GM23248 (cell line): ENCODE measurements at regions not wholly inside any gene's neighbourhood (a gene's known extent, or its start where the extent isn't known, plus 50 kb on each side); places are given as distances from the start of the nearest gene placed in this dataset.

Source experiments
- DNase-seq: peaks from one replicate; pipeline ENCODE4 v3.0.0-alpha.2; 2015
- H2AFZ ChIP-seq: fragments of 200-600 bp; sonication (generic); 2 replicates; pipeline ENCODE4 v1.6.1; 2016; ENCODE audit warnings: antibody characterized with exemption
- H3F3A ChIP-seq: fragments of 200-600 bp; sonication (generic); 2 replicates; pipeline ENCODE4 v1.6.1; 2016; ENCODE audit warnings: mild to moderate bottlenecking, antibody characterized with exemption, mixed run types; ENCODE audit not compliant: insufficient read depth
- H3K27ac ChIP-seq: fragments of 200-600 bp; sonication (generic); 2 replicates; pipeline ENCODE4 v1.5.1; 2016; ENCODE audit warnings: mild to moderate bottlenecking
- H3K27me3 ChIP-seq: fragments of 200-600 bp; sonication (generic); replicated peaks from 2 replicates; pipeline ENCODE4 v1.6.1; 2016; ENCODE audit warnings: mild to moderate bottlenecking; ENCODE audit not compliant: insufficient read depth
- H3K36me3 ChIP-seq: fragments of 200-600 bp; sonication (generic); 2 replicates; pipeline ENCODE4 v1.6.1; 2016; ENCODE audit warnings: low read depth, mild to moderate bottlenecking
- H3K4me1 ChIP-seq: fragments of 200-600 bp; sonication (generic); 2 replicates; pipeline ENCODE4 v1.6.1; 2016; ENCODE audit warnings: mild to moderate bottlenecking; ENCODE audit not compliant: insufficient read depth
- H3K4me2 ChIP-seq: fragments of 200-600 bp; sonication (generic); one replicate; pipeline ENCODE4 v1.6.1; 2016; ENCODE audit warnings: mild to moderate bottlenecking; ENCODE audit not compliant: unreplicated experiment
- H3K4me3 ChIP-seq: fragments of 200-600 bp; sonication (generic); 2 replicates; pipeline ENCODE4 v1.5.1; 2016; ENCODE audit warnings: mild to moderate bottlenecking
- H3K79me2 ChIP-seq: fragments of 200-600 bp; sonication (generic); 2 replicates; pipeline ENCODE4 v1.6.1; 2016; ENCODE audit warnings: mild to moderate bottlenecking; ENCODE audit not compliant: insufficient read depth
- H3K9ac ChIP-seq: fragments of 200-600 bp; sonication (generic); 2 replicates; pipeline ENCODE4 v1.6.1; 2016; ENCODE audit warnings: mild to moderate bottlenecking
- H3K9me2 ChIP-seq: fragments of 200-600 bp; sonication (generic); 2 replicates; pipeline ENCODE4 v1.6.1; 2016; ENCODE audit warnings: mixed run types, mild to moderate bottlenecking, moderate library complexity; ENCODE audit not compliant: insufficient read depth
- H3K9me3 ChIP-seq: fragments of 200-600 bp; sonication (generic); one replicate; pipeline ENCODE4 v1.6.1; 2017; ENCODE audit warnings: low read depth
- H4K20me1 ChIP-seq: fragments of 200-600 bp; sonication (generic); 2 replicates; pipeline ENCODE4 v1.6.0; 2016; ENCODE audit not compliant: insufficient read depth
- EZH2 ChIP-seq: fragments of 200-600 bp; sonication (generic); IDR thresholded peaks from 2 replicates; pipeline ENCODE4 v1.6.1; 2018; ENCODE audit warnings: antibody characterized with exemption, mild to moderate bottlenecking; ENCODE audit not compliant: insufficient read depth, poor library complexity, severe bottlenecking
- EZH2phosphoT487 ChIP-seq: fragments of 200-600 bp; sonication (generic); IDR thresholded peaks from 2 replicates; pipeline ENCODE4 v1.6.1; 2018; ENCODE audit warnings: antibody characterized with exemption, moderate library complexity, mild to moderate bottlenecking, low read depth; ENCODE audit not compliant: insufficient read depth
- WGBS, 2 experiments: methylation state at CpG; one replicate each; pipeline ENCODE4 v1.1.6; 2015 to 2017; ENCODE audit warnings: low lambda C conversion rate in 2 of 2, low coverage in 1 of 2; ENCODE audit errors: missing lambda C conversion rate in 2 of 2; 5-methylcytosine and 5-hydroxymethylcytosine counted together
- in situ Hi-C: fragments of 300-500 bp; cut with MboI; formaldehyde crosslinking; loops from 2 replicates; pipeline ENCODE4 v1.15.0; 2020

DNA sequence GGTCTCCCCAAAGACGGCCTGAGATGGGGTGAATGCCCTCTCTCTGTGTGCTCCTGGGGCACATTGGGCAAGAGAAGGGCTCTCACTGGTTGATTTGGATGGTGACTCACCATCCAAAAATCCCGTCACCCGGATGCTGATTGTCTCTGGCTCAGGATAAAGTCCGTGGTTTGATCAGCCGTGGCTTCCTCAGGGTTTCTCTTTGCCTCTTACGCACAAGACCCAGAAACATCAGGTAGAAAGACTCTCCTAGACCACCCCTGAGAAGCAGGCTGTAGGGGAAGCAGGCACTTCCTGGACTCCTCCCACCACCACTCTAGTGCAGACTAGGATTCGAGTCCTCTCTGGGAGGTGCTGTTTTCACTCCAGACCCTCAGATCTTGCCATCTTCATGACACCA lies 176.1 kb upstream of the NCAM1 start:
- H3K9ac ChIP-seq = no peak overlapping the region
- no peak for TF ChIP-seq EZH2
- no peak for TF ChIP-seq EZH2phosphoT487
- peaks cover 16% of the 10 kb centered on the region for H3F3A ChIP-seq
- peak overlapping the region; percentile 54 for H3K4me3 ChIP-seq
- H3K4me2 ChIP-seq = peak overlapping the region; percentile 71
- H3K9me3 ChIP-seq = no peaks in the 10 kb centered on the region
- in situ Hi-C loops = no loop called here
- H3K4me1 ChIP-seq = peaks cover 20% of the 10 kb centered on the region
- no peaks in the 10 kb centered on the region for H3K79me2 ChIP-seq
- H3K27ac ChIP-seq = peak overlapping the region; percentile 34
- H3K9me2 ChIP-seq = no peaks in the 10 kb centered on the region
- H3K27me3 ChIP-seq = no peaks in the 10 kb centered on the region
- no peaks in the 10 kb centered on the region for H4K20me1 ChIP-seq
- H2AFZ ChIP-seq = peak overlapping the region; percentile 34
- peak; percentile 67 for DNase-seq
- no peaks in the 10 kb centered on the region for H3K36me3 ChIP-seq
- WGBS, 2 experiments = 6 to 9% methylated on average over 7 of the region's 7 CpGs

DNA sequence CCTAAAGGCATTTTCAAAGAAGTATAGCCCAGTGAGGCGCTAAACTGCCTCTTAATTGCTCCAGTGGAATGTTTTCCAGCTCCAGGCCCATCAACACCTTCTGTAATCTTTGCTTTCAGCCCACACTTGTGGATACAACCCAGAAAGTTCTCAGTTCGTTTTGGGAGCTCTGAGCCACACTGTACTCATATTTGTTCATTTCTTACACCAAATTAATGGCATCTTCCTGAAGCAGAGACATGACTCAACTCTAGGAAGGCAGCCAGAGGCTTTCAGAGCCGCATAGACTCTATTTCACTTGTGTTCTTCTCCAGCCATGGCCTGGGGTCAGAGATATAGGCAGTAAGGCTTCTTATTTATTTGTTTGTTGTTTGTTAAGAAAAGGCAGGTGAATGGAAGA lies 175.5 kb upstream of the NCAM1 start:
- in situ Hi-C loops = no loop called here
- H3K27ac ChIP-seq = peak overlapping the region; percentile 34
- peak overlapping the region; percentile 71 for H3K4me2 ChIP-seq
- DNase-seq = peak; percentile 82
- H4K20me1 ChIP-seq = no peaks in the 10 kb centered on the region
- H3F3A ChIP-seq = peaks cover 11% of the 10 kb centered on the region; the same call in 1 of the 2 replicates
- WGBS, 2 experiments = 2 to 3% methylated on average over 3 of the region's 3 CpGs
- H3K79me2 ChIP-seq = no peaks in the 10 kb centered on the region
- H3K9me2 ChIP-seq = no peaks in the 10 kb centered on the region
- peak overlapping the region; percentile 54 for H3K4me3 ChIP-seq
- TF ChIP-seq EZH2 = no peak
- TF ChIP-seq EZH2phosphoT487 = no peak
- peak overlapping the region; percentile 34 for H2AFZ ChIP-seq
- H3K4me1 ChIP-seq = peaks cover 15% of the 10 kb centered on the region
- H3K9ac ChIP-seq = no peak overlapping the region
- H3K36me3 ChIP-seq = no peaks in the 10 kb centered on the region
- no peaks in the 10 kb centered on the region for H3K9me3 ChIP-seq
- H3K27me3 ChIP-seq = no peaks in the 10 kb centered on the region

DNA sequence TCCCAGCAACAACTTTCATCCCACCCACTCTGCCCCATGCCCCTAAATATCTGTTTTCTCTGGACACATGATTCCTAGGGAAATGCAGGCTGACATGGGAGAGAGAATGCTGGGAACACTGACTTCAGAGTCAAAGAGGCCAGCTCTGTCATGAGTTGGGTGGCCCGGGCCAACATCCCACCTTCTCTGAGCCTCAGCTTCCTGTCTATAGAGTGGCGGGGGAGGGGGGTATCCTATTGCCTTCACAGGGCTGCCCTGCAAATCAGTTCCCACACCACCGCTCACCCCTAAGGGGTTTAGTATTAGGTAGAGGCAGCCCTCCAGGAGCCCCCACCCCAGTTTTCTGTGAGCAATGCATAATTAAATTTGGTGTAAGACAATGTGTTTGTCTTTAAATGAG lies 175.0 kb upstream of the NCAM1 start:
- H3K4me3 ChIP-seq = no peak overlapping the region
- no peak overlapping the region for H3K4me2 ChIP-seq
- peaks cover 11% of the 10 kb centered on the region; the same call in 1 of the 2 replicates for H3F3A ChIP-seq
- H3K9me3 ChIP-seq = no peaks in the 10 kb centered on the region
- H3K4me1 ChIP-seq = peaks cover 15% of the 10 kb centered on the region
- WGBS, 2 experiments = 91 to 95% methylated on average over 3 of the region's 3 CpGs
- H2AFZ ChIP-seq = no peak overlapping the region
- H3K27ac ChIP-seq = no peak overlapping the region
- in situ Hi-C loops = no loop called here
- DNase-seq = no peak
- no peaks in the 10 kb centered on the region for H3K27me3 ChIP-seq
- no peak for TF ChIP-seq EZH2phosphoT487
- no peak for TF ChIP-seq EZH2
- no peaks in the 10 kb centered on the region for H3K79me2 ChIP-seq
- no peaks in the 10 kb centered on the region for H4K20me1 ChIP-seq
- no peak overlapping the region for H3K9ac ChIP-seq
- no peaks in the 10 kb centered on the region for H3K36me3 ChIP-seq
- H3K9me2 ChIP-seq = no peaks in the 10 kb centered on the region

DNA sequence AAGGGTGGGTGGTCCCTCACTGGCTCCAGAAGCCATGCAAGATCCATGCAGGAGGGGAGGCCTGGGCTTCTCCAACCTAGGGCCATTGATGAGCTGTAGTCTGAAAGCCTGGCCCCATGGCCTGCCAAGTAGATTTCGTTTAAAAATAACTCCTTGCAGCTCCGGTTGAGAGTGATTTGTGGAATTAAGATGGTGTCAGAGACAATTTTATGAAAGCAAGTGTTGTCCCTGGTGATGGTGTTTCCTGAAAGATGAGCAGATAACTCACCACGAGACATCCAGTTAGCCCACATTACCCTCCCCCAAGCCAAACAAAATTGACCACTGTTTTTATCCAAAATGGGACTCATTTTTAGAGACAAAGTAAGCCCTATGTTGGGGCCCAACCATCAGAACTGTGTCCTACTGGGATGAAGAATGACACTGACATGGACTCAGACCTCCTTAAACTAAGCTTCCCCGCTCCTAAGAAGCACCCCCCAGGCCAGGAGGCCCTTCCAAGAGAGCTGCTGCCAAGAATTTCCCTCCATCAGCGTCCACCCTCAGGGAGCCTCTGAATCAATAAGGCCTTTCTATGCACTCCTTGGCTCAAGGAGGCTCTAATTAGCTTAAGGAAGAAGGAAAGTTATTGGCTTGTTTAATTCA lies 174.2 kb upstream of the NCAM1 start:
- Histone ChIP-seq H3K9me2 (no peaks in the 10 kb centered on the region), H3K36me3 (no peaks in the 10 kb centered on the region), H3K79me2 (no peaks in the 10 kb centered on the region), H3K4me2 (no peak overlapping the region), H3K4me1 (peaks cover 15% of the 10 kb centered on the region), H3K9me3 (no peaks in the 10 kb centered on the region), H3K9ac (no peak overlapping the region), H3K4me3 (no peak overlapping the region), H3K27ac (no peak overlapping the region), H3F3A (peaks cover 11% of the 10 kb centered on the region; the same call in 1 of the 2 replicates), H3K27me3 (no peaks in the 10 kb centered on the region), H2AFZ (no peak overlapping the region), H4K20me1 (no peaks in the 10 kb centered on the region)
- WGBS, 2 experiments = 54 to 70% methylated on average over 5 of the region's 5 CpGs
- in situ Hi-C loops = no loop called here
- no peak for DNase-seq
- TF ChIP-seq EZH2phosphoT487 (no peak), EZH2 (no peak)

DNA sequence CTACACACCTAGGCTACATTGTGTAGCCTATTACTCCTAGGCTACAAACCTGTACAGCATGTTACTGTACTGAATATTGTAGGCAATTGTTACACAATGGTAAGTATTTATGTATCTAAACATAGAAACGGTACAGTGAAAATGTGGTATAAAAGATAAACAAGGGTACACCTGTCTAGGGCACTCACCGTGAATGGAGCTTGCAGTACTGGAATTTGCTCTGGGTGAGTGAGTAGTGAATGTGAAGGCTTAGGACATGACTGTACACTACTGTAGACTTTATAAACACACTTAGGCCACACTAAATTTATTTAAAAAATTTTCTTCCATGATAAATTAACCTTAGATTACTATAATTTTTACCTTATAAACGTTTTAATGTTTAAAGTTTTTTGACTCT lies 171.7 kb upstream of the NCAM1 start:
- no peak for DNase-seq
- Histone ChIP-seq H3K4me3 (no peak overlapping the region), H3K4me2 (no peak overlapping the region), H3F3A (peaks cover 22% of the 10 kb centered on the region; the same call in 1 of the 2 replicates), H3K79me2 (no peaks in the 10 kb centered on the region), H3K36me3 (no peaks in the 10 kb centered on the region), H3K27ac (no peak overlapping the region), H3K9me3 (no peaks in the 10 kb centered on the region), H2AFZ (no peak overlapping the region), H3K9me2 (no peaks in the 10 kb centered on the region), H3K27me3 (no peaks in the 10 kb centered on the region), H4K20me1 (no peaks in the 10 kb centered on the region), H3K4me1 (peaks cover 15% of the 10 kb centered on the region), H3K9ac (no peak overlapping the region)
- TF ChIP-seq EZH2phosphoT487 = no peak
- TF ChIP-seq EZH2 = no peak
- in situ Hi-C loops = no loop called here
- whole genome bisulfite sequencing, 2 experiments = 58 to 62% methylated on average over 3 of the region's 3 CpGs
